HepG2 (cell line): ENCODE measurements at regions not wholly inside any gene's neighbourhood (a gene's known extent, or its start where the extent isn't known, plus 50 kb on each side); places are given as distances from the start of the nearest gene placed in this dataset.

ENCODE experiments used
- ATAC-seq: fragments of 200-7000 bp; cut with Tn5 transposase; 3 replicates; pipeline ENCODE4 v1.9.1; 2020; ENCODE audit warnings: mild to moderate bottlenecking, moderate library complexity
- BruUV-seq: library from RNA; stranded (reverse); fragments of 400-500 nt; replicated peaks from 2 replicates; lab custom pipeline; 2021; lab: Mats Ljungman, UMichigan
- CTCF ChIA-PET: fragments of 300-600 bp; formaldehyde crosslinking; extraction: SDS; loops from one replicate; lab custom pipeline; 2021; ENCODE audit warnings: low total read pairs, inconsistent platforms, low intra/inter-chr PET ratio; lab: Yijun Ruan, JAX
- POLR2A ChIA-PET: fragments of 350-600 bp; sonication (Branson Sonifier 250); formaldehyde crosslinking; loops from one replicate; lab custom pipeline; 2020; ENCODE audit warnings: antibody characterized with exemption, inconsistent platforms; lab: Yijun Ruan, JAX
- DNase-seq: peaks from one replicate; pipeline ENCODE4 v3.0.0-alpha.2; 2015; ENCODE audit warnings: low spot score
- FAIRE-seq: peaks from 3 replicates; lab custom pipeline; 2011; peaks lifted over from hg19 to GRCh38; lab: Jason Lieb, UNC
- H2AFZ ChIP-seq: one replicate; pipeline ENCODE4 v1.6.1; 2011; ENCODE audit warnings: low read length, inconsistent platforms
- H3K27ac ChIP-seq: fragments of 300-600 bp; 3 replicates; pipeline ENCODE4 v1.8.0; 2011; ENCODE audit warnings: mixed run types, mild to moderate bottlenecking, mixed read lengths, low read length, inconsistent platforms; ENCODE audit not compliant: insufficient read depth; ENCODE audit errors: extremely low read length
- H3K27me3 ChIP-seq, 2 experiments: fragments of 200-600 bp in 1 of 2; 2 replicates in 1 of 2; 3 replicates in 1 of 2; pipeline versions ENCODE4 v1.6.0 to v1.8.0; 2011; ENCODE audit warnings: low read length in 2 of 2, mild to moderate bottlenecking in 2 of 2, moderate library complexity in 2 of 2, inconsistent platforms in 1 of 2; ENCODE audit not compliant: insufficient read depth in 2 of 2, control insufficient read depth in 1 of 2
- H3K36me3 ChIP-seq, 2 experiments: fragments of 200-600 bp in 1 of 2; replicated peaks in 1 of 2; 2 replicates in 1 of 2; 3 replicates in 1 of 2; pipeline versions ENCODE4 v1.5.1 to v1.8.0; 2011; ENCODE audit warnings: low read length in 2 of 2, inconsistent platforms in 1 of 2; ENCODE audit not compliant: insufficient read depth in 2 of 2, control insufficient read depth in 1 of 2
- H3K4me1 ChIP-seq: 2 replicates; pipeline ENCODE4 v1.5.1; 2012; ENCODE audit warnings: low read length, inconsistent platforms; ENCODE audit not compliant: insufficient read depth
- H3K4me2 ChIP-seq: 2 replicates; pipeline ENCODE4 v1.6.0; 2011; ENCODE audit warnings: low read depth, low read length, inconsistent platforms
- H3K4me3 ChIP-seq, 3 experiments: fragments of 200-600 bp in 1 of 3; sonication (generic), shearing (Covaris generic) in 1 of 3; replicated peaks in 1 of 3; 2 replicates each; pipeline ENCODE4 v1.5.1; 2011 to 2016; ENCODE audit warnings: low read length in 3 of 3, inconsistent platforms in 2 of 3, low read depth in 2 of 3, mild to moderate bottlenecking in 2 of 3, control low read depth in 1 of 3, mixed read lengths in 1 of 3; ENCODE audit not compliant: insufficient read depth in 1 of 3
- H3K79me2 ChIP-seq: one replicate; pipeline ENCODE4 v1.6.1; 2011; ENCODE audit warnings: low read length, inconsistent platforms; ENCODE audit not compliant: insufficient read depth
- H3K9ac ChIP-seq: 2 replicates; pipeline ENCODE4 v1.6.0; 2011; ENCODE audit warnings: mild to moderate bottlenecking, low read depth, low read length, inconsistent platforms; ENCODE audit not compliant: insufficient read depth
- H3K9me3 ChIP-seq: 2 replicates; pipeline ENCODE4 v1.5.1; 2012; ENCODE audit warnings: mild to moderate bottlenecking, low read length
- H4K20me1 ChIP-seq: 2 replicates; pipeline ENCODE4 v1.6.0; 2011; ENCODE audit warnings: inconsistent platforms, mild to moderate bottlenecking, low read length, moderate library complexity; ENCODE audit not compliant: insufficient read depth
- ATAD3A ChIP-seq: sonication (generic); formaldehyde crosslinking; IDR thresholded peaks from 2 replicates; pipeline ENCODE4 v1.4.0; 2020; ENCODE audit warnings: missing genetic modification reagents
- BRF2 ChIP-seq: sonication (generic); formaldehyde crosslinking; IDR thresholded peaks from 2 replicates; pipeline ENCODE4 v1.8.1; 2022; ENCODE audit warnings: mild to moderate bottlenecking, missing genetic modification reagents
- CCAR2 ChIP-seq: fragments of 200-400 bp; formaldehyde crosslinking; optimal IDR thresholded peaks from 2 replicates; pipeline ENCODE3; 2018; ENCODE audit warnings: low read depth, mild to moderate bottlenecking, low read length, moderate library complexity
- HDAC1 ChIP-seq: sonication (generic); formaldehyde crosslinking; IDR thresholded peaks from 2 replicates; pipeline ENCODE4 v1.5.1; 2020; ENCODE audit warnings: mild to moderate bottlenecking, missing genetic modification reagents
- JUND ChIP-seq: sonication (generic); formaldehyde crosslinking; IDR thresholded peaks from 2 replicates; pipeline ENCODE4 v1.8.0; 2022; ENCODE audit warnings: mild to moderate bottlenecking, missing genetic modification reagents
- KMT2B ChIP-seq: IDR thresholded peaks from 2 replicates; pipeline ENCODE4 v1.6.1; 2016; ENCODE audit warnings: missing genetic modification reagents, missing compliant biosample characterization
- POLR2A ChIP-seq, 2 experiments: IDR thresholded peaks; 2 replicates each; pipeline ENCODE4 v1.6.1; 2011; ENCODE audit warnings: low read depth in 2 of 2, low read length in 2 of 2, mild to moderate bottlenecking in 1 of 2, moderate library complexity in 1 of 2; ENCODE audit not compliant: insufficient read depth in 1 of 2
- SALL2 ChIP-seq: sonication (generic); formaldehyde crosslinking; IDR thresholded peaks from 2 replicates; pipeline ENCODE4 v1.8.1; 2023; ENCODE audit warnings: mild to moderate bottlenecking, missing genetic modification reagents, inconsistent platforms
- TFE3 ChIP-seq: IDR thresholded peaks from 2 replicates; pipeline ENCODE4 v1.6.1; 2016
- ZBTB20 ChIP-seq: sonication (generic); formaldehyde crosslinking; IDR thresholded peaks from 2 replicates; pipeline ENCODE4 v1.8.1; 2023; ENCODE audit warnings: missing genetic modification reagents, low read depth, mild to moderate bottlenecking, borderline replicate concordance
- ZFP36L2 ChIP-seq: sonication (generic); formaldehyde crosslinking; IDR thresholded peaks from 2 replicates; pipeline ENCODE4 v1.4.0; 2020; ENCODE audit warnings: missing genetic modification reagents
- ZKSCAN5 ChIP-seq: sonication (generic); formaldehyde crosslinking; IDR thresholded peaks from 2 replicates; pipeline ENCODE4 v1.5.1; 2020; ENCODE audit warnings: mild to moderate bottlenecking, missing genetic modification reagents
- ZNF446 ChIP-seq: sonication (generic); formaldehyde crosslinking; IDR thresholded peaks from 2 replicates; pipeline ENCODE4 v1.5.0; 2020; ENCODE audit warnings: mild to moderate bottlenecking, missing genetic modification reagents
- ZNF451 ChIP-seq: sonication (generic); formaldehyde crosslinking; IDR thresholded peaks from 2 replicates; pipeline ENCODE4 v1.5.0; 2020; ENCODE audit warnings: mild to moderate bottlenecking, missing genetic modification reagents
- ZNF598 ChIP-seq: sonication (generic); formaldehyde crosslinking; IDR thresholded peaks from 2 replicates; pipeline ENCODE4 v1.5.1; 2020; ENCODE audit warnings: mild to moderate bottlenecking, missing genetic modification reagents, borderline replicate concordance
- ZNF629 ChIP-seq: sonication (generic); formaldehyde crosslinking; conservative IDR thresholded peaks from 2 replicates; pipeline ENCODE4 v1.5.0; 2020; ENCODE audit warnings: missing genetic modification reagents
- ZNF878 ChIP-seq: sonication (generic); formaldehyde crosslinking; IDR thresholded peaks from 2 replicates; pipeline ENCODE4 v1.8.1; 2023; ENCODE audit warnings: mild to moderate bottlenecking, missing genetic modification reagents, moderate library complexity
- WGBS: methylation state at CpG from one replicate; pipeline ENCODE4 v1.1.6; 2017; ENCODE audit warnings: low lambda C conversion rate; 5-methylcytosine and 5-hydroxymethylcytosine counted together
- in situ Hi-C: cut with HindIII; loops from 2 replicates; pipeline ENCODE4 v1.10.0; 2017; ENCODE audit warnings: low pct_unique_long_range_greater_than_20kb; ENCODE audit not compliant: extremely low pct_ligation_motif_present
- intact Hi-C: fragments of 100-400 bp; cut with micrococcal nuclease; formaldehyde crosslinking; loops from one replicate; pipeline ENCODE4 v1.10.0; 2022; ENCODE audit not compliant: unreplicated experiment
- TF ChIP-seq, protein P1 (sequence below): sonication (generic); formaldehyde crosslinking; IDR thresholded peaks from 2 replicates; pipeline ENCODE4 v1.4.0; 2020; ENCODE audit warnings: low read depth, missing genetic modification reagents

GRCh38 chr5:6000867-6001266 is 377.5 kb downstream of the MED10 start:
- H2AFZ ChIP-seq, result no peak overlapping the region
- H4K20me1 ChIP-seq, result no peaks in the 10 kb centered on the region
- no peaks in the 10 kb centered on the region for H3K36me3 ChIP-seq
- ATAC-seq, result no peak
- BruUV-seq, result no TSS peak
- intact Hi-C loops, result no loop called here
- DNase-seq, result no peak
- H3K79me2 ChIP-seq, result no peaks in the 10 kb centered on the region
- no peak overlapping the region for H3K4me2 ChIP-seq
- FAIRE-seq, result no peak
- no peak for TF ChIP-seq ZNF598
- no peak for TF ChIP-seq HDAC1 (CRISPR knock-in tag)
- no peak for TF ChIP-seq ZFP36L2 (CRISPR knock-in tag)
- no peak for TF ChIP-seq ZBTB20 (CRISPR knock-in tag)
- TF ChIP-seq CCAR2, result no peak
- TF ChIP-seq, protein P1, sequence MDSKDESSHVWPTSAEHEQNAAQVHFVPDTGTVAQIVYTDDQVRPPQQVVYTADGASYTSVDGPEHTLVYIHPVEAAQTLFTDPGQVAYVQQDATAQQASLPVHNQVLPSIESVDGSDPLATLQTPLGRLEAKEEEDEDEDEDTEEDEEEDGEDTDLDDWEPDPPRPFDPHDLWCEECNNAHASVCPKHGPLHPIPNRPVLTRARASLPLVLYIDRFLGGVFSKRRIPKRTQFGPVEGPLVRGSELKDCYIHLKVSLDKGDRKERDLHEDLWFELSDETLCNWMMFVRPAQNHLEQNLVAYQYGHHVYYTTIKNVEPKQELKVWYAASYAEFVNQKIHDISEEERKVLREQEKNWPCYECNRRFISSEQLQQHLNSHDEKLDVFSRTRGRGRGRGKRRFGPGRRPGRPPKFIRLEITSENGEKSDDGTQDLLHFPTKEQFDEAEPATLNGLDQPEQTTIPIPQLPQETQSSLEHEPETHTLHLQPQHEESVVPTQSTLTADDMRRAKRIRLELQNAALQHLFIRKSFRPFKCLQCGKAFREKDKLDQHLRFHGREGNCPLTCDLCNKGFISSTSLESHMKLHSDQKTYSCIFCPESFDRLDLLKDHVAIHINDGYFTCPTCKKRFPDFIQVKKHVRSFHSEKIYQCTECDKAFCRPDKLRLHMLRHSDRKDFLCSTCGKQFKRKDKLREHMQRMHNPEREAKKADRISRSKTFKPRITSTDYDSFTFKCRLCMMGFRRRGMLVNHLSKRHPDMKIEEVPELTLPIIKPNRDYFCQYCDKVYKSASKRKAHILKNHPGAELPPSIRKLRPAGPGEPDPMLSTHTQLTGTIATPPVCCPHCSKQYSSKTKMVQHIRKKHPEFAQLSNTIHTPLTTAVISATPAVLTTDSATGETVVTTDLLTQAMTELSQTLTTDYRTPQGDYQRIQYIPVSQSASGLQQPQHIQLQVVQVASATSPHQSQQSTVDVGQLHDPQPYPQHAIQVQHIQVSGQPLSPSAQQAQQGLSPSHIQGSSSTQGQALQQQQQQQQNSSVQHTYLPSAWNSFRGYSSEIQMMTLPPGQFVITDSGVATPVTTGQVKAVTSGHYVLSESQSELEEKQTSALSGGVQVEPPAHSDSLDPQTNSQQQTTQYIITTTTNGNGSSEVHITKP (CRISPR knock-in tag), result no peak
- no peak for TF ChIP-seq JUND (CRISPR knock-in tag)
- no peak for TF ChIP-seq POLR2A (IDR thresholded peaks at IDR 0.05; ENCODE audit: insufficient read depth in 1 of 2, low read depth in 2 of 2, low read length in 2 of 2)
- TF ChIP-seq ZKSCAN5 (CRISPR knock-in tag), result no peak
- no peak for TF ChIP-seq ZNF451 (CRISPR knock-in tag)
- no peak for TF ChIP-seq ZNF446 (CRISPR knock-in tag)
- no peak for TF ChIP-seq ZNF629 (CRISPR knock-in tag)
- TF ChIP-seq KMT2B (CRISPR knock-in tag), result no peak
- TF ChIP-seq TFE3, result no peak
- no peak for TF ChIP-seq SALL2 (CRISPR knock-in tag)
- no peak for TF ChIP-seq ATAD3A (CRISPR knock-in tag)
- TF ChIP-seq ZNF878 (CRISPR knock-in tag), result no peak
- TF ChIP-seq BRF2 (CRISPR knock-in tag), result no peak
- no peak overlapping the region for H3K27ac ChIP-seq
- H3K27me3 ChIP-seq, result no peaks in the 10 kb centered on the region; a peak in 1 of 5 replicates
- no peaks in the 10 kb centered on the region for H3K4me1 ChIP-seq
- CTCF ChIA-PET, result no interaction called here
- peaks cover 18% of the 10 kb centered on the region for H3K9me3 ChIP-seq
- H3K9ac ChIP-seq, result no peak overlapping the region
- H3K4me3 ChIP-seq, result no peak overlapping the region
- in situ Hi-C loops, result no loop called here
- POLR2A ChIA-PET, result no interaction called here
- 3% methylated on average over 6 of the region's 6 CpGs for WGBS
